ENCODE measurements at regions not wholly inside any gene's neighbourhood (a gene's known extent, or its start where the extent isn't known, plus 50 kb on each side); places are given as distances from the start of the nearest gene placed in this dataset.

GRCh38 chr15:69757186-69757585 is 304.6 kb downstream of the RPLP1 start:
- ChIA-PET CTCF (interaction anchor here (1.0 kb wide), 1 partner anchor 12 kb away, joined by 3 read pairs; no protein-coding TSS in a partner anchor), POLR2A (ENCODE audit: unreplicated experiment) (no interaction called here)
- intact Hi-C loops (cut with micrococcal nuclease): no loop called here
- H3K4ac ChIP-seq (ENCODE audit: low read depth, low read length): no peak overlapping the region
- no peak overlapping the region for H2BK5ac ChIP-seq (ENCODE audit: low read depth, low read length, poor library complexity, severe bottlenecking)
- no peak overlapping the region for H2BK20ac ChIP-seq (ENCODE audit: low read depth, low read length)
- in situ Hi-C loops (cut with MboI; ENCODE audit: low sequenced_read_pairs): no loop called here
- H3K9me1 ChIP-seq (ENCODE audit: insufficient read depth, low read length): peaks cover 7% of the 10 kb centered on the region
- H3K4me3 ChIP-seq (ENCODE audit: insufficient read depth, low read depth, low read length): no peak overlapping the region
- no peak overlapping the region for H3K56ac ChIP-seq (ENCODE audit: extremely low read depth, insufficient read depth, low read length)
- H4K5ac ChIP-seq (ENCODE audit: low read depth, low read length): no peak overlapping the region
- dilution Hi-C loops (cut with HindIII; ENCODE audit: low sequenced_read_pairs, unreplicated experiment): no loop called here
- H3K27ac ChIP-seq (ENCODE audit: insufficient read depth, low read length): no peak overlapping the region
- no peak overlapping the region for H3K14ac ChIP-seq (replicated peaks; ENCODE audit: low read depth, low read length)
- no peak overlapping the region for H2AK9ac ChIP-seq (replicated peaks; ENCODE audit: low read depth, low read length, poor library complexity)
- H3K9ac ChIP-seq (ENCODE audit: low read depth, low read length): no peak overlapping the region
- peaks cover 4% of the 10 kb centered on the region; the same call in 1 of the 2 replicates for H4K20me1 ChIP-seq (ENCODE audit: insufficient read depth, low read length)
- peak; percentile 21 for DNase-seq
- no peaks in the 10 kb centered on the region for H3K79me1 ChIP-seq (ENCODE audit: low read depth in 1 of 2, low read length in 2 of 2)
- no peak overlapping the region for H4K8ac ChIP-seq (ENCODE audit: low read depth in 2 of 2, low read length in 2 of 2)
- H3K23ac ChIP-seq (ENCODE audit: low read depth, low read length): no peak overlapping the region
- peaks cover 2% of the 10 kb centered on the region for H3K9me3 ChIP-seq (ENCODE audit: control insufficient read depth, insufficient read depth, low read length)
- H3K27me3 ChIP-seq (ENCODE audit: control insufficient read depth, insufficient read depth, low read length): peaks cover 4% of the 10 kb centered on the region
- TF ChIP-seq ELK1 (IDR thresholded peaks at IDR 0.05; ENCODE audit: borderline replicate concordance, low read depth, low read length) (no peak), MAFK (IDR thresholded peaks at IDR 0.05; ENCODE audit: low read depth, low read length) (no peak), CEBPB (IDR thresholded peaks at IDR 0.05; ENCODE audit: low read depth, low read length) (no peak), MAZ (IDR thresholded peaks at IDR 0.05; ENCODE audit: borderline replicate concordance, low read depth, low read length) (no peak), FOS (IDR thresholded peaks at IDR 0.05; ENCODE audit: low read depth, low read length) (no peak), POLR2A (IDR thresholded peaks at IDR 0.05; ENCODE audit: low read depth, low read length) (no peak)
- no peak for ATAC-seq (ENCODE audit: low read depth)
- H4K91ac ChIP-seq (ENCODE audit: insufficient read depth, low read depth, low read length): no peak overlapping the region
- H2AFZ ChIP-seq (replicated peaks; ENCODE audit: low read length, poor library complexity): no peak overlapping the region
- H3K18ac ChIP-seq (ENCODE audit: low read depth, low read length): no peak overlapping the region
- H2BK120ac ChIP-seq (ENCODE audit: low read depth, low read length): no peak overlapping the region
- H3K4me2 ChIP-seq (ENCODE audit: low read depth, low read length): no peak overlapping the region
- H2AK5ac ChIP-seq (ENCODE audit: low read depth, low read length): no peak overlapping the region
- no TSS peak for BruUV-seq (replicated peaks)
- peaks cover 12% of the 10 kb centered on the region for H3K4me1 ChIP-seq (ENCODE audit: control insufficient read depth, insufficient read depth, low read length)
- no peaks in the 10 kb centered on the region for H3K36me3 ChIP-seq (ENCODE audit: control insufficient read depth, insufficient read depth, low read length)
- WGBS, 2 experiments (ENCODE audit: extremely low coverage in 2 of 2, insufficient read length in 1 of 2): 100% methylated on average over 3 of the region's 6 CpGs; no CpG with 5 or more reads in 1 of the 2 experiments
- H2BK15ac ChIP-seq (ENCODE audit: low read depth, low read length): no peak overlapping the region
